Fibroblast of pulmonary artery (primary cell): ENCODE measurements at regions not wholly inside any gene's neighbourhood (a gene's known extent, or its start where the extent isn't known, plus 50 kb on each side); places are given as distances from the start of the nearest gene placed in this dataset.

Source experiments
- DNase-seq: peaks from one replicate; pipeline ENCODE4 v3.0.0-alpha.2; 2010; ENCODE audit warnings: low read depth
- H3K4me3 ChIP-seq: replicated peaks from 2 replicates; pipeline ENCODE4 v1.5.1; 2011; ENCODE audit warnings: low read depth, mild to moderate bottlenecking, control low read depth, low read length, moderate library complexity
- TF ChIP-seq, protein P1 (sequence below): IDR thresholded peaks from 2 replicates; pipeline ENCODE4 v1.5.1; 2011; ENCODE audit warnings: mild to moderate bottlenecking, control low read depth, low read length, inconsistent platforms; ENCODE audit errors: missing control alignments

DNA sequence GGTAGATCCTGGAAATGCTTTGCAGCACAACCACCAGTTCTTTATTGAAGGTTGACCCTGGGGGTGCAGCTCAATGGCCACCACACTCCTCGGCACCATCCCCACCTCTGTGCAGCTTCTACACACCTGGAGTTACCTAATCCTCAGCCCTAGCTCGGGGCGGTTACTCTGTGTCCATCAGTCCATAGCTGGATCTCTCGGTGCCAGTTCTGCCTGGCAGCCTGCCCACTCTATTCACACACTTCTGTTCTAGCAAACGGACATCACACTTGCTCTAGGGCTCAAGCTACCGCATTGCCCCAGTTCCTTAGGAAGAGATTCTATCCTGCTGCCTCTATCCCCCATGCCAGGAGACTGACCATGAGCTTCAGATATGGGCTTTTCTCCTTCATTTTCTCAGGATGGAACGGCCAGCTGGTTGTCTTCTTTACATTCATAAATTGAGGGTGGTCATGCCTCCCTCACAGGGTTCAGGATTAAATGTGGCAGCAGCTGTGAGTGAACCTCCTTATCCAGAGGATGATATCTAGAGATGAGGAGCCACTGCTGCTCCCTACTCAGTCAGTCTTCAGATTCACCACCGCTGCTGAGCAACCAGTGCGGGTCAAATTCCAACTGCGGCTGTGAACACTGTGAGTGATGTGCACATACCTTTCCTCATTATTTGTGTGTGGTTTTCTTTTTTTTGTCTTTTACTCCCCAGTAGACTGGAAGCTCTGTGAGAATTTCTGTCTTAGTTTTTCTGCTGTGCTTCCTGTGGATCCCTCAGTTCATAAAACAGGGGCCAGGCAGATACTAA, 66.9 kb upstream of the TRIB2 start:
- no peak overlapping the region for H3K4me3 ChIP-seq
- DNase-seq = no peak
- TF ChIP-seq, protein P1, sequence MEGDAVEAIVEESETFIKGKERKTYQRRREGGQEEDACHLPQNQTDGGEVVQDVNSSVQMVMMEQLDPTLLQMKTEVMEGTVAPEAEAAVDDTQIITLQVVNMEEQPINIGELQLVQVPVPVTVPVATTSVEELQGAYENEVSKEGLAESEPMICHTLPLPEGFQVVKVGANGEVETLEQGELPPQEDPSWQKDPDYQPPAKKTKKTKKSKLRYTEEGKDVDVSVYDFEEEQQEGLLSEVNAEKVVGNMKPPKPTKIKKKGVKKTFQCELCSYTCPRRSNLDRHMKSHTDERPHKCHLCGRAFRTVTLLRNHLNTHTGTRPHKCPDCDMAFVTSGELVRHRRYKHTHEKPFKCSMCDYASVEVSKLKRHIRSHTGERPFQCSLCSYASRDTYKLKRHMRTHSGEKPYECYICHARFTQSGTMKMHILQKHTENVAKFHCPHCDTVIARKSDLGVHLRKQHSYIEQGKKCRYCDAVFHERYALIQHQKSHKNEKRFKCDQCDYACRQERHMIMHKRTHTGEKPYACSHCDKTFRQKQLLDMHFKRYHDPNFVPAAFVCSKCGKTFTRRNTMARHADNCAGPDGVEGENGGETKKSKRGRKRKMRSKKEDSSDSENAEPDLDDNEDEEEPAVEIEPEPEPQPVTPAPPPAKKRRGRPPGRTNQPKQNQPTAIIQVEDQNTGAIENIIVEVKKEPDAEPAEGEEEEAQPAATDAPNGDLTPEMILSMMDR = no peak

DNA sequence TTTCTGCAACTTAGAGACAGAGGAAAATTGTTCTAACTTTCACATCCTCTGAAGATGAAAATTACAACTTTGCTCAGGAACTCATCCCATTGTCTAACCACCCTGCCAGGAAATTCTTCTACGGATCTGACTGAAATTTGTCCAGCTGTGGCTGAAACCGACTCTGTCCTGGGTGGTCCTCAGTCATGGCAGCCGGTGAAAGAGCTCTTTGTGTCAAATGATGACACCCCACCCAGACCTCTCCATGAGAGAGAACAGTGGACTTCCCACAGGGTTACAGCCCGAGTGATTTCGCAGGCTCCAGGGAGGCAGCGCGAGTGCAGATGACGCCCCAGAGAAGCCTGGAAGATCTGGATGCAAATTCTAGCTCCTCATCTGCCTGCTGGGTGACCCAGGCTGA, 65.1 kb upstream of the TRIB2 start:
- H3K4me3 ChIP-seq = no peak overlapping the region
- TF ChIP-seq, protein P1 = no peak
- no peak for DNase-seq

GRCh38 chr2:12652723-12653122, 64.0 kb upstream of the TRIB2 start:
- H3K4me3 ChIP-seq = no peak overlapping the region
- no peak for DNase-seq
- TF ChIP-seq, protein P1 = no peak

GRCh38 chr2:12657560-12657959, 59.2 kb upstream of the TRIB2 start:
- H3K4me3 ChIP-seq = no peak overlapping the region
- TF ChIP-seq, protein P1 = no peak
- no peak for DNase-seq

GRCh38 chr2:12658310-12658945, 58.3 kb upstream of the TRIB2 start:
- TF ChIP-seq, protein P1 = no peak
- no peak for DNase-seq

GRCh38 chr2:12661489-12661888, 55.2 kb upstream of the TRIB2 start:
- H3K4me3 ChIP-seq = no peak overlapping the region
- DNase-seq = peak; percentile 13
- TF ChIP-seq, protein P1 = no peak

More at GRCh38 chr2:12658310-12658945, 58.3 kb upstream of the TRIB2 start:
- no peak overlapping the region for H3K4me3 ChIP-seq
